ENCODE measurements at regions not wholly inside any gene's neighbourhood (a gene's known extent, or its start where the extent isn't known, plus 50 kb on each side); places are given as distances from the start of the nearest gene placed in this dataset.
"Not testable (repeated sequence)": the region's sequence is repeated elsewhere in the genome, so short reads cannot be mapped to it uniquely, and the experiment has no call there.

- no peak for DNase-seq (ENCODE audit: extremely low read depth in 1 of 2, low read depth in 1 of 2)
Measured at GRCh38 chr22:44561139-44561840, 63.3 kb upstream of the RTL6 start.

- not testable (repeated sequence) for DNase-seq (ENCODE audit: extremely low read depth in 1 of 2, low read depth in 1 of 2)
Measured at GRCh38 chr22:44558671-44559070, 60.6 kb upstream of the RTL6 start.

GRCh38 chr22:44557872-44558271 is 59.8 kb upstream of the RTL6 start:
- not testable (repeated sequence) for DNase-seq (ENCODE audit: extremely low read depth in 1 of 2, low read depth in 1 of 2)

- no peak for DNase-seq (ENCODE audit: extremely low read depth in 1 of 2, low read depth in 1 of 2)
Measured at GRCh38 chr22:44557064-44557748, 59.2 kb upstream of the RTL6 start.

GRCh38 chr22:44555597-44555996 is 57.6 kb upstream of the RTL6 start:
- DNase-seq (ENCODE audit: extremely low read depth in 1 of 2, low read depth in 1 of 2): no peak

DNA sequence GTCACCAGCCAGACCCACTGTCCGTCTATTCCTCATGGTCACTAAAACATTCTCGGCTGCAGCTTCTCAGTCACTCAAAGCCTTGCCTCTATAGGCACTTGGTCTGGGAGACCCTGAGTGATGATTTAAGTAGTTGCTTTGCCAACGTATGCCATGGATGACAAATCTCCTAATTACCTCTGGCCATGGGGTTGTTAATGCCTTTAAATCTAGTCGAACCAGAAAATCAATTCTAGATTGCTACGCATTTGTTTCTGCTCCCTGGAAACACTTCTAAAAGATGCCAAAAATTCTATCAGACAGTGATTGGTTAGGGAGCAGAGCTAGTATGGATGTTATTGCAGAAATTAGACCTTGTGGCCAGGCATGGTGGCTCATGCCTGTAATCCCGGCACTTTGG is 57.0 kb upstream of the RTL6 start:
- no peak for DNase-seq (ENCODE audit: extremely low read depth in 1 of 2, low read depth in 1 of 2)

GRCh38 chr22:44554411-44554810 is 56.4 kb upstream of the RTL6 start:
- DNase-seq (ENCODE audit: extremely low read depth in 1 of 2, low read depth in 1 of 2): no peak

GRCh38 chr22:44550711-44551491 is 52.9 kb upstream of the RTL6 start:
- DNase-seq (ENCODE audit: extremely low read depth in 1 of 2, low read depth in 1 of 2): peak; percentile 11 to 36

DNA sequence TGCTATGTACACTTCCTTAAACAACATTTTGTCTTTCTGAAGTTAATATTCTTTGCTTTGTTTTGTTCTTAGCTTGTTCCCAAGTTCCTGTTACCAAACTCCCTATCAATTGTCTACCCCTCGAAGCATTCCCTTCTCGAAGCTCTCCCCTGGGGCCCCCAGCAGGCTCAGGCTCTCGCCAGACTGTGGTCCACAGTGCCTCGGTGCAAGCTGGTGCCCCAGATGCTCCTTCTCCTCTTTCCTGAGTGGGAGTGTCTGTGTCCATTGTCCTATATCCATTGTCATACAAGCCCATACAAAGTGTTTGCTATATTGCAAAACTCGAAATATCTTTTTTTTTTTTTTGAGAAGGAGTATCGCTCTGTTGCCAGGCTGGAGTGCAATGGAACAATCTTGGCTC is 51.7 kb upstream of the RTL6 start:
- DNase-seq (ENCODE audit: extremely low read depth in 1 of 2, low read depth in 1 of 2): no peak

- no peak for DNase-seq (ENCODE audit: extremely low read depth in 1 of 2, low read depth in 1 of 2)
Measured at GRCh38 chr22:44548981-44549380, 50.9 kb upstream of the RTL6 start.
